ENCODE measurements at regions not wholly inside any gene's neighbourhood (a gene's known extent, or its start where the extent isn't known, plus 50 kb on each side); places are given as distances from the start of the nearest gene placed in this dataset.

GRCh38 chr13:85473144-85473543 lies 326.1 kb downstream of the SLITRK6 start:
- Histone ChIP-seq H3K36me3 (no peaks in the 10 kb centered on the region), H3K4me3 (replicated peaks in 1 of 3) (no peak overlapping the region), H3K4me1 (no peaks in the 10 kb centered on the region), H3K27ac (no peak overlapping the region), H3K9me3 (no peaks in the 10 kb centered on the region), H3K27me3 (no peaks in the 10 kb centered on the region)
- TF ChIP-seq, protein P1, sequence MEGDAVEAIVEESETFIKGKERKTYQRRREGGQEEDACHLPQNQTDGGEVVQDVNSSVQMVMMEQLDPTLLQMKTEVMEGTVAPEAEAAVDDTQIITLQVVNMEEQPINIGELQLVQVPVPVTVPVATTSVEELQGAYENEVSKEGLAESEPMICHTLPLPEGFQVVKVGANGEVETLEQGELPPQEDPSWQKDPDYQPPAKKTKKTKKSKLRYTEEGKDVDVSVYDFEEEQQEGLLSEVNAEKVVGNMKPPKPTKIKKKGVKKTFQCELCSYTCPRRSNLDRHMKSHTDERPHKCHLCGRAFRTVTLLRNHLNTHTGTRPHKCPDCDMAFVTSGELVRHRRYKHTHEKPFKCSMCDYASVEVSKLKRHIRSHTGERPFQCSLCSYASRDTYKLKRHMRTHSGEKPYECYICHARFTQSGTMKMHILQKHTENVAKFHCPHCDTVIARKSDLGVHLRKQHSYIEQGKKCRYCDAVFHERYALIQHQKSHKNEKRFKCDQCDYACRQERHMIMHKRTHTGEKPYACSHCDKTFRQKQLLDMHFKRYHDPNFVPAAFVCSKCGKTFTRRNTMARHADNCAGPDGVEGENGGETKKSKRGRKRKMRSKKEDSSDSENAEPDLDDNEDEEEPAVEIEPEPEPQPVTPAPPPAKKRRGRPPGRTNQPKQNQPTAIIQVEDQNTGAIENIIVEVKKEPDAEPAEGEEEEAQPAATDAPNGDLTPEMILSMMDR (IDR thresholded peaks at IDR 0.05) = no peak
- no peak for TF ChIP-seq POLR2A (IDR thresholded peaks at IDR 0.05)
- 83 to 91% methylated on average over 2 of the region's 2 CpGs for WGBS, 2 donors
- intact Hi-C loops (cut with DNase I) = no loop called here
- no peak for DNase-seq

GRCh38 chr13:85469320-85469719 lies 329.9 kb downstream of the SLITRK6 start:
- intact Hi-C loops (cut with DNase I) = no loop called here
- WGBS, 2 donors = 23 to 34% methylated on average over 1 of the region's 1 CpG
- Histone ChIP-seq H3K4me1 (no peaks in the 10 kb centered on the region), H3K27ac (no peak overlapping the region), H3K9me3 (no peaks in the 10 kb centered on the region), H3K4me3 (replicated peaks in 1 of 3) (no peak overlapping the region), H3K27me3 (no peaks in the 10 kb centered on the region), H3K36me3 (no peaks in the 10 kb centered on the region)
- TF ChIP-seq, protein P1 (IDR thresholded peaks at IDR 0.05) = no peak
- TF ChIP-seq POLR2A (IDR thresholded peaks at IDR 0.05) = no peak
- no peak for DNase-seq

DNA sequence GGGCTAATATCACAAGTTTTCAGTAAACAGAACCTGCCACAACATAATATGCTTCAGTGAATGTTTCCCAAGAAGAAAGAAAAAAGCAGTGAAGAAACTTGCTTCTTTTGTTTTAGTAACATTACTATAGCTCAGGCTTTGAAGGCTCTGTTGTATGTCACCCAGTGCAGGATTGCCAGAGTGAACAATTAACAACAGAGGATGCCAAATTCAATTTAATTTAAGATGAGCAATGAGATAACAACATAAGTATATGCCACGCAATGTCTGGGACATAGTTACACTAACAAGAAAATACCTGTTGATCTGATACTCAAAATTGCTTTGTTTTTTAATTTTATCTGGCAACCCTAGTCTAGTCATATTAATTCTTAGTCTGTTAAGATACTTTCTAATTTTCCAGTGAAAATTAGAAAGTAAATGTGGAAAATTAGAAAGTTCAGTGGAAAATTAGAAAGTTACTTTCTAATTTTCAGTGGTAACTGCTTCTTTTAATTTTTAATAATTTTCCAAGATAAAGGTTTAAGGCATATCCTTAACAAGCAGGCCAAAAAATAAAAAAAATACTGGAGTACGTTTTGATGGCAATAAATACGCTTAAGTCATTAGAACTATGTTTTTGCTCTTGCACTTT lies 336.3 kb downstream of the SLITRK6 start:
- intact Hi-C loops (cut with DNase I) = no loop called here
- TF ChIP-seq, protein P1 (IDR thresholded peaks at IDR 0.05) = no peak
- no peak for TF ChIP-seq POLR2A (IDR thresholded peaks at IDR 0.05)
- 88 to 91% methylated on average over 3 of the region's 3 CpGs for WGBS, 2 donors

GRCh38 chr13:85461621-85462020 lies 337.6 kb downstream of the SLITRK6 start:
- 78 to 80% methylated on average over 1 of the region's 1 CpG for WGBS, 2 donors
- intact Hi-C loops (cut with DNase I) = no loop called here
- DNase-seq = no peak
- H3K27me3 ChIP-seq = no peaks in the 10 kb centered on the region
- TF ChIP-seq POLR2A (IDR thresholded peaks at IDR 0.05) = no peak
- no peaks in the 10 kb centered on the region for H3K36me3 ChIP-seq
- H3K27ac ChIP-seq = no peak overlapping the region
- H3K4me1 ChIP-seq = no peaks in the 10 kb centered on the region
- no peak overlapping the region for H3K4me3 ChIP-seq (replicated peaks in 1 of 3)
- H3K9me3 ChIP-seq = no peaks in the 10 kb centered on the region

More for the DNA sequence above, 336.3 kb downstream of the SLITRK6 start:
- DNase-seq = no peak
- Histone ChIP-seq H3K27ac (no peak overlapping the region), H3K4me3 (replicated peaks in 1 of 3) (no peak overlapping the region), H3K27me3 (no peaks in the 10 kb centered on the region), H3K9me3 (no peaks in the 10 kb centered on the region), H3K4me1 (no peaks in the 10 kb centered on the region), H3K36me3 (no peaks in the 10 kb centered on the region)

GRCh38 chr13:85445534-85445933 lies 353.7 kb downstream of the SLITRK6 start:
- DNase-seq = no peak
- Histone ChIP-seq H3K36me3 (no peaks in the 10 kb centered on the region), H3K4me1 (no peaks in the 10 kb centered on the region), H3K27ac (no peak overlapping the region), H3K27me3 (no peaks in the 10 kb centered on the region), H3K9me3 (no peaks in the 10 kb centered on the region), H3K4me3 (replicated peaks in 1 of 3) (no peak overlapping the region)
- intact Hi-C loops (cut with DNase I) = no loop called here
- TF ChIP-seq POLR2A (IDR thresholded peaks at IDR 0.05) = no peak
- TF ChIP-seq, protein P1 (IDR thresholded peaks at IDR 0.05) = no peak
